Stimulated activated naive CD8-positive, alpha-beta T cell treated with anti-CD3 and anti-CD28 coated beads, Interleukin-15, Interleukin-2, amounts not matched to agents 100 ng/mL and 50 ng/mL, for 24 hours (primary cell): ENCODE measurements at regions not wholly inside any gene's neighbourhood (a gene's known extent, or its start where the extent isn't known, plus 50 kb on each side); places are given as distances from the start of the nearest gene placed in this dataset.

Experiments
- H3K27ac Mint-ChIP-seq: one replicate; pipeline ENCODE4 v1.8.0; 2021; ENCODE audit warnings: mild to moderate bottlenecking, mixed read lengths
- H3K27me3 Mint-ChIP-seq: one replicate; pipeline ENCODE4 v1.8.0; 2021; ENCODE audit warnings: mixed read lengths
- H3K36me3 Mint-ChIP-seq: one replicate; pipeline ENCODE4 v1.8.0; 2021; ENCODE audit warnings: low read depth, mixed read lengths
- H3K4me1 Mint-ChIP-seq: one replicate; pipeline ENCODE4 v1.8.0; 2021; ENCODE audit warnings: low read depth, mixed read lengths
- H3K4me3 Mint-ChIP-seq: one replicate; pipeline ENCODE4 v1.8.0; 2021; ENCODE audit warnings: mild to moderate bottlenecking, mixed read lengths
- H3K9me3 Mint-ChIP-seq: one replicate; pipeline ENCODE4 v1.8.0; 2021; ENCODE audit warnings: mixed read lengths

DNA sequence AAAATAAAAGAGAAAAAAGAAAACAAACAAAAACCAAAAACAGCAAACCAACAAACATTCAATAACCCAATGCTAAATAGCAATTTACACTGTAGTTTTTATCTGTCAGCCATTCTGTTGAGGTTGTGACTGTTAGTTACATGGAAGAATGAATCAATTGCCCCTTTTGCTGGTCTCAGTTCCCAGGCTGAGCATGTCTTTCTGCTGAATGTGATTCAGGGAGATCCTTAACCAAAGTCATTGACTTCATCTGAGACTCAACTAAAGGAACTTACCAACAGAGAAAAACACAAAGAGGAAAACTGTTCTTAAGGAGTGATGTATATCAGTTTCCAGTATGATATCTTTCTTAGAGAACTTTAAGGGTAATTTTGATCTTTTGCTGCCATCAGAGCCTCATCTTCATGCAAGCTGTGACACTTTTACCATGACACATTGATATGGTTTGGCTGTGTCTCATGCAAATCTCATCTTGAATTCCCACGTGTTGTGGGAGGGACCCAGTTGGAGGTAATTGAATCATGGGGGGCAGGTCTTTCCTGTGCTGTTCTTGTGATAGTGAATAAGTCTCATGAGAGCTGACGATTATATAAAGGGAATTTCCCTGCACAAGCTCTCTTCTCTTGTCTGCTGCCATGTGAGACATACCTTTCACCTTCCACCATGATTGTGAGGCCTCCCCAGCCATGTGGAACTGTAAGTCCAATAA lies 469.8 kb downstream of the KIF20B start:
- H3K4me1 Mint-ChIP-seq = no peaks in the 10 kb centered on the region
- no peaks in the 10 kb centered on the region for H3K27me3 Mint-ChIP-seq
- no peak overlapping the region for H3K27ac Mint-ChIP-seq
- H3K36me3 Mint-ChIP-seq = no peaks in the 10 kb centered on the region
- H3K9me3 Mint-ChIP-seq = peaks cover 4% of the 10 kb centered on the region
- no peak overlapping the region for H3K4me3 Mint-ChIP-seq

DNA sequence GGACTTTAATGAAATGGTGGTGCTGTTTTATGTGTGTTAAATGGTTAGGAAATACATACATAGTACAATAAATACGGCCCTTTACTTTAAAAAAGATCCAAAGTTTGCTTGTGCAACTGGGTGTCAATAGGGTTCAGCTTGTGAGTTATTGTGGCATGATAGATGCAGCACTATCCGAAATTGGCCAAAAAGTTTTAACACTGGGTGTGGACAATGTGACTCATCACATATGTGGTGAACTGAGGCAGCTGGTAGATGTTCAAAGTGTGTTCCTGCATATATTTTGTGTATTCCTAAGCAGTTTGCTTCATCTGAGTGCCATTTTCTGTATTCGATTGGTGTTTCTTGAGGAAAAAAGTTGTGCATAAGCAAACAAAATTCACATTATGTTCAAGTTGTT lies 473.1 kb downstream of the KIF20B start:
- Mint-ChIP-seq H3K36me3 (no peaks in the 10 kb centered on the region), H3K4me3 (no peak overlapping the region), H3K27me3 (no peaks in the 10 kb centered on the region), H3K9me3 (no peaks in the 10 kb centered on the region), H3K27ac (no peak overlapping the region), H3K4me1 (no peaks in the 10 kb centered on the region)

DNA sequence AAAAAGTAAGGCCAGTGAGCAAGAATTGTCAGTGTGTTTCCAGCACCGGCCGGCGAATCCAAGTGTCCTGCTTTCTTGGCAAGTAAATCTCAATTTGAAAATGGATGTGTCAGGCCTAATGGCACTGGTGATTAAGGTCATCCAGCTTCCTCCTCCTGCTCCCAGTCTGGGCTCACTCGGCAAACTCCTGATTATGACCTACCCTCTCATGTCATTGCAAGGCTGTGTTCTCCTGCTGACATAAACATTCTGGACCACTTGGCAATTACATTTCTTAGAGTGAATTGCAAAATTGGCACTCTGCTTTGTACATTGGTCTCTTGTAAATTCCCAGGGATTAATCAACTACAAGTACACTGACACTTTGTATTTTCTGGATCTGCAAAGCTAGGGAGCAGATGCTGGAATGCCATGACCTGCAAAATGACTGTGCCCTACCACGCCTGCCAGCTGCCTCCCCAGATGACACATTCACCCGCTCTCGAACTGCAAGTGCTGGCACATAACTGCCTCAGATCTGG lies 473.8 kb downstream of the KIF20B start:
- Mint-ChIP-seq H3K4me3 (no peak overlapping the region), H3K9me3 (no peaks in the 10 kb centered on the region), H3K27ac (no peak overlapping the region), H3K36me3 (no peaks in the 10 kb centered on the region), H3K27me3 (no peaks in the 10 kb centered on the region), H3K4me1 (no peaks in the 10 kb centered on the region)

DNA sequence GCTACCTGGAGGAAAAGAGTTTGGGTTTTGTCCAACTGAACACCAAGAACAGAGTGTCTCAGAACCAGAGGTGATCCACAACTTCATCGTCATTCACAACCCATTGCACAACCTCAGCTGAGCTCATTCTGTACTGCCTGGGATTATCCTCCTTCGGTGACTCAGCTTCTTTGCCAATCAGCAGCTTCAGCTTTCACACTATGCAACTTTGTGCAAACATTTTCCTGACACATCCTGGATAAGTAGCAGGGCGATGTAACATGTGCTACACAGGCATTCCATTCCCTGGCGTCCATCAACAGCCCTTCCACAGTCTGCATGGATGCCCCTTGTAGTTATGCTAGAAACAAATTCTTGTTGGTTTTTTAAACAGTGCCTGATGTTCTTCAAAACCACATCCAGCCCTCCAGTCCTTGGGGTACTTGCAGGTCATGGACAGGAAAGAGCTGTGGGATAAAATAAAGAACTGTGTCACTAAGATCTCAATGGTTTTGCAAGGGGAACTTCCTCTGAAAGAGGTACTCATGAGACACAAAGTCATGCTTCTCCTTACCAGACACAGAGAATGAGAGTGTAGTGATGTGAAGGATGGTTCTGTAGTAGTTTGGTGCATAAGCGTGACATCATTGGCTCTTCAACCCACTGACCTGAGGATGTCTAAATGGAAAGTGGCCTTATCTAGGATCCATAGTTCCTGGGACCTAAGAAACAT lies 478.5 kb downstream of the KIF20B start:
- no peaks in the 10 kb centered on the region for H3K4me1 Mint-ChIP-seq
- H3K27ac Mint-ChIP-seq = no peak overlapping the region
- H3K36me3 Mint-ChIP-seq = no peaks in the 10 kb centered on the region
- H3K9me3 Mint-ChIP-seq = peaks cover 4% of the 10 kb centered on the region
- H3K27me3 Mint-ChIP-seq = no peaks in the 10 kb centered on the region
- H3K4me3 Mint-ChIP-seq = no peak overlapping the region

DNA sequence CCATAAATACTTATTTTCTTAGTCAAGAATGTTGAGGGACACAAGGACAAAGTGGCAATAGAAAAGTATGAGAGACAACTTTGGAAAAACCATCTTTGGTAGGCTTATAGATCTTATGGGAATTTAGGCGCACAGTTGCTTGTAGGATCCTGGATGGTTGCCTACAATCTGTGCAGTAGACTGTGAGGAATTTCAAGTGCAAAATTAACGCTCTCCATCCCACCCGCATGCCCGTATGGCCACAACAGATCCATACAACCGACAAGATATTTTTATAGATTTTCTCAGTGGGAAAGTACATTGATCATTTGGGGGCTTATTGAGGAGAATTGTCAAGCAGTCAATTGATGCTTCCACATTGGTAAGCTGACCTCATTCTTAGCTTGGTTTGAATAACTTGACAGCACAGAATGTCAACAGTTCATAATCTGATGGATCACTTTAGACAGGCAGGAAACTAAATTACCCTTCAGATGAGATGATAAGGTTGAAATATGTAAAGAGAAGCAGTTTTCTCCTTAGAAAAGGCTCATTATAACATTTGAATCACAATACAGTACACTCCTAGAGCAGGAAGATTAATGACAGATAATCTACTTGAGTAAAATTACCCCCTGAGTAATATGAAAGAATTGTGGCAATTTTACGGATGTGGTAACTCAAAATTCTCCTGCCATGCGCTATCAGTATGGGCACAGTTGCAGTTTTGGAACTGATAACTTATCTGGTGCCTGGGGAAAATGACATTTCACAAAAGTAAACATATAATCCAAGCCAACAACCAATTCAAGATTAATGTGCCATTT lies 479.7 kb downstream of the KIF20B start:
- Mint-ChIP-seq H3K9me3 (peaks cover 4% of the 10 kb centered on the region), H3K4me3 (no peak overlapping the region), H3K27me3 (no peaks in the 10 kb centered on the region), H3K27ac (no peak overlapping the region), H3K4me1 (no peaks in the 10 kb centered on the region), H3K36me3 (no peaks in the 10 kb centered on the region)

DNA sequence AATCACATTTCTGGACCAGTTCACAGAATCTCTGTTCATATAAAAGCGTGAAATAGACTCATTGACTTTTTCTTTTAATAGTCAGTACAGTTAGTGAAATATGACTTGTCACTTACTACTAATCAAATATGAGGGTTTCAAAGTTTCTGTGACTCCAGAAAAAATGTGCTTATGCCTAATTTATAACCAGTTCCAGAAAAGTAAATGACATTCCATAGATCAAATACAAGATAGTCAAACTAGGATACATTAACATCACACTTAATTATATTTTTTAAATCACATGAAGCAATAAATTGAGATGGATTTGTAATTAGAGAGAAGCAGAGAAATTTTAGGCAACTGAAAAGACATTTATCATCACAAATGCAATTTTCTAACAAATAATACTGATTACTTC lies 491.4 kb downstream of the KIF20B start:
- Mint-ChIP-seq H3K4me3 (no peak overlapping the region), H3K36me3 (no peaks in the 10 kb centered on the region), H3K27ac (no peak overlapping the region), H3K27me3 (peaks cover 5% of the 10 kb centered on the region), H3K4me1 (no peaks in the 10 kb centered on the region), H3K9me3 (no peaks in the 10 kb centered on the region)

DNA sequence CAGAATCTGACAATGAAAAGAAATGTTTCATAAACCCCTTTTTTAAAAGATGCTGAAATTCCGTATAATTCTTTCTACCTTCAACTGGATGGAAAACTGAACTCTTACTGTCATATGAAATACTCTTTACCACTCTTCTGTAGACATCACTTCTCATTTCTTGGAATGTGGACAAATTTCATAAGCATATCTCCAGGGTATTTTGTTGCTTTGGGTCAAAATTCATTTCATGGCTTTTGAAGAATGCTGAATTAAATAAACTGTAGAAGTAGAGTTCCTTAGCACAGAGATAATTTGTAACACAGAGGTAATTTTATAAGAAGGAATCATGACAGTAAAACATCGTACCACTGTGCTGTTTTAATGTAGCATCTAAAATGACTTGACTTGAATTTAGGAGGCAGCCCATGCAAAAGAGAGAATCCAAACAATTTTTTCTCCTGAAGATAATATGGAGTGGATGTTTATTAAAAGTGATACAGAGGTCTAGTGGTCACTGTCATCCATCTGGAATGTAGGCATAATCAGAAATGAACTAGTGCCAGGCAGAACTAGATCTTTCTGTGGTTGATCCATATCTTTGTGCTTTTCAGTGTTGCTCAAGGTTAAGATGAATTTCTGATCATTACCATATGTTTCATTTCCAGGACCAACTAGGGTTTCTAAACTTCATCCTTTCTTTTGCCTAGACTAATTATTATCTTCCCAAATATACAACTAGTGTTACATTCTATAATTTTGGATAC lies 492.0 kb downstream of the KIF20B start:
- Mint-ChIP-seq H3K4me3 (no peak overlapping the region), H3K36me3 (no peaks in the 10 kb centered on the region), H3K27ac (no peak overlapping the region), H3K27me3 (peaks cover 5% of the 10 kb centered on the region), H3K9me3 (no peaks in the 10 kb centered on the region), H3K4me1 (no peaks in the 10 kb centered on the region)

DNA sequence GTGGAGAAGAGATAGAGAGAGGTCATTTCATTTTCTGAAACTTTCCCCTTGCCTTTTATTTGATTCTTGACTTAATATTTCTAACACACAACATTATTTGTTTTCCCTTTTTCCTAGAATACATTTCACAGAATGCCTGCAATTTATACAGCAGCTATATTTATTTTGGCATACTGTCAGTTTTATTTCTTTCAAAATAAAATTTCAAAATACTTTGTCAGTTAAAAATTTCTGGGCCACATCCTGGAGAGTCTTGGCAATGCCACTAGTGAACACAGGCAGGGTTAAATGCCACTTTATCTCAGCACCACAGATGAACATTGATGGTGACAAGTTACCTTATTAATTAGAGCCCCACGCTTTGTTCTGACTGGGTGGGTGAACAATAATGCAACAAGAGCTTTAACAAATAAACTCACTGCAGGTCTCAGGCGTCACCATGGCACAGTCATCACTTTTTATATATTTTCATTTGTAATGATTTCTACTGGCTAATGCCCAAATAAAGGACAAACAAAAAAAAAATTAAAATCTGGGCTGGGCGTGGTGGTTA lies 494.0 kb downstream of the KIF20B start:
- no peaks in the 10 kb centered on the region for H3K27me3 Mint-ChIP-seq
- no peak overlapping the region for H3K27ac Mint-ChIP-seq
- H3K36me3 Mint-ChIP-seq = no peaks in the 10 kb centered on the region
- no peaks in the 10 kb centered on the region for H3K9me3 Mint-ChIP-seq
- H3K4me1 Mint-ChIP-seq = no peaks in the 10 kb centered on the region
- H3K4me3 Mint-ChIP-seq = no peak overlapping the region

DNA sequence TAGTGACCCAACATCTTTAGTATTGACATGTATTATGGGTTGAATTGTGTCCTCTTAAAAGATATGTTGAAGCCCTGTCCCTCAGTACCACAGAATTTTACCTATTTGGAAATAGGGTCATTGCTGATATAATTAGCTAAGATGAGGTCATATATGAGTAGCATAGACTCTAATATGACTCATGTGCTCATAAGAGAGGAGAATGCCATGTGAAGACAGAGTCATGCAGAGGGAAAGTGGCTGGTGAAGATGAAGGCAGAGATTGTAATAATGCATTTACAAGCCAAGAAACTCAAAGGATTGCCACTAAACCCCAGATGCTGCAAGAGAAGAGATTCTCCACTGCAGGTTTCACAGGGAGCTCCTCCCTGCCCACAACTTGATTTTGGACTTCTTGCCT lies 496.4 kb downstream of the KIF20B start:
- no peak overlapping the region for H3K27ac Mint-ChIP-seq
- H3K4me1 Mint-ChIP-seq = no peaks in the 10 kb centered on the region
- no peaks in the 10 kb centered on the region for H3K9me3 Mint-ChIP-seq
- no peaks in the 10 kb centered on the region for H3K27me3 Mint-ChIP-seq
- no peaks in the 10 kb centered on the region for H3K36me3 Mint-ChIP-seq
- no peak overlapping the region for H3K4me3 Mint-ChIP-seq

DNA sequence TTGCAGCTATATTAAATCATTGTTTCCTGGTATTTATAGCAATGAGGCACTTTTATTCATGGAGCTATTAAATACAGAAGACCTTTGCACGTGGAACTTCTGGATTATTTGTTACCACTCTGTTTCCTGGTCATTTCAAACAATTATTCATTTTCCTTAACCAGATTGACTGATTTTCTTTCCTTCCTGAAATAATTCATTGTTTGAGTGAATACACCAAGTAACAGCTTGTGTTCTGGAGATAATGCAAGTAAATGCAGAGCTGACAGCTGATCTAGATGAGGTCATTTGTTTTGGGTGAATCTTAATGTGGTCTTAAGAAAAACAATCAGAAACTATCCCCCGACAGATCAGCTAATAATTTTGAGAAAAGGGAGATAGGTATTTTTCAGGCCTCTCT lies 497.7 kb downstream of the KIF20B start:
- no peaks in the 10 kb centered on the region for H3K4me1 Mint-ChIP-seq
- H3K27me3 Mint-ChIP-seq = no peaks in the 10 kb centered on the region
- no peaks in the 10 kb centered on the region for H3K9me3 Mint-ChIP-seq
- H3K27ac Mint-ChIP-seq = no peak overlapping the region
- H3K36me3 Mint-ChIP-seq = no peaks in the 10 kb centered on the region
- H3K4me3 Mint-ChIP-seq = no peak overlapping the region

DNA sequence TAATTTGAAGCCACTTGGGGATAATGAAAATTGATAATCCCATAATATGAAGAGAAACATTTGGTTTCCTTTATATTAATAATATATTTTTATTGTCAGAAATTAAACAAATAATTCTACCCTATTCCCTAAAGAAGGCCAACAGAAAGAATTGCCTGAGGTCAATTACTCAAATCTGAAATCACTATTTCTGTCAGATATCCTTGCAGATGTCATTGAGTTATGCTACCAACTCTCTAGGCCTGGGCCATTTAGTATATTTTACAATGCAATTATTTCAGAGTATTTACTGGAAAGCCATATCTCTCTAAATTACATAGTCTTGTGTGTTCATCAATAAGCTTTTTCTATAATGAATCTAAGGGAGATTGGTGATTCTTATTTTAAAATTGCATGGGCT lies 498.1 kb downstream of the KIF20B start:
- Mint-ChIP-seq H3K27me3 (no peaks in the 10 kb centered on the region), H3K9me3 (no peaks in the 10 kb centered on the region), H3K27ac (no peak overlapping the region), H3K4me1 (no peaks in the 10 kb centered on the region), H3K4me3 (no peak overlapping the region), H3K36me3 (no peaks in the 10 kb centered on the region)

DNA sequence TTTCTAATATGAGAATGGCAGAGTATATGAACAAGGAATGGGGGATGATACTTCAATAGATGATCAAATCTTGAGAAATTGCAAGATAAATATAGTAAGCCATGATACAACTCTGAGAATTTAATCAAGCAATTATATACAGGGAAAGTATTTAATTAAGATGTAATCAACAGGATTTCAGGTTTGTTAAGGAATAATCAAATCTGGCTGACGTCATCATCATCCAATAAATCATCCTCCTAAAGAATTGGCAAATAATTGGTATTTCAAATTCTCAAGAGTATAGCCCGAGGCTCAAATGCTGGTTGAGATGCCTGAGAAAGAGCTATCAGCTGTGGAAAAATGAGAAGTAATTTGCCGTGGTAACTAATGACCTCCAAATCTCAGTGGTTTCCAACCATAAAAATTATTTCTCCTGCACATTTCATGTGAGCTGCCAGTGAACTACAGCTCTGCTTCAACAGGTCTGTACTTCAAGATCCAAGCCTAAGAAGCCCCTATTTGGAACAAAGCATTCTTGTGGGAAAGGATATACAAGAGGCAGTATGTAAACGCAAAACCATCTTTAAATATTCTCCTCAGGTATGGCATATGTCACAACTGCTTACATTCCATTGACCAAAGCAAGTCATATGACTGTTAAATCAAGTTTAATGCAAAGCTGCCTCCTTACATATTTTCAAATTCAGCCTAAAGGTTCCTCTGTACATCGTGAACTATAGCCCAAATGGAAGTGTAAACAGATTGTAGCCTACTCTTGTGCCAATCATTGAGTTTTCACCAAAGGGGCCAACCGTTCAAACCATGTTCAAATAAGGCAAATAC lies 503.0 kb downstream of the KIF20B start:
- no peaks in the 10 kb centered on the region for H3K36me3 Mint-ChIP-seq
- no peaks in the 10 kb centered on the region for H3K4me1 Mint-ChIP-seq
- no peaks in the 10 kb centered on the region for H3K9me3 Mint-ChIP-seq
- no peak overlapping the region for H3K4me3 Mint-ChIP-seq
- no peak overlapping the region for H3K27ac Mint-ChIP-seq
- no peaks in the 10 kb centered on the region for H3K27me3 Mint-ChIP-seq

DNA sequence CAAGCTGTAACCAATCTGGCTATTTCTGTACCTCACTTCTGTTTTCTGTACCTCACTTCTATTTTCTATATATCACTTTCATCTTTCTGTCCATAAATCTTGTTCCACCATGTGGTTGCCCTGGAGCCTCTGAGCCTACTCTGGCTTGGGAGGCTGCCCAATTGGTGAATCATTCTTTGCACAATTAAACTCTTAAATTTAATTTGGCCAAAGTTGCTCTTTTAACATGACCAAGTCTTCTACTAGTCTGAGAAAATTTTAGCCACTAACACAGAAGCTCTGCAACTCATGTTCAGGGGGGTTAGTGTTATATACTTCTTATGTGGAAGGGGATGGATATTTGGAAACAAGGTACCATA lies 503.5 kb downstream of the KIF20B start:
- Mint-ChIP-seq H3K9me3 (no peaks in the 10 kb centered on the region), H3K27me3 (no peaks in the 10 kb centered on the region), H3K27ac (no peak overlapping the region), H3K4me1 (no peaks in the 10 kb centered on the region), H3K36me3 (no peaks in the 10 kb centered on the region), H3K4me3 (no peak overlapping the region)

DNA sequence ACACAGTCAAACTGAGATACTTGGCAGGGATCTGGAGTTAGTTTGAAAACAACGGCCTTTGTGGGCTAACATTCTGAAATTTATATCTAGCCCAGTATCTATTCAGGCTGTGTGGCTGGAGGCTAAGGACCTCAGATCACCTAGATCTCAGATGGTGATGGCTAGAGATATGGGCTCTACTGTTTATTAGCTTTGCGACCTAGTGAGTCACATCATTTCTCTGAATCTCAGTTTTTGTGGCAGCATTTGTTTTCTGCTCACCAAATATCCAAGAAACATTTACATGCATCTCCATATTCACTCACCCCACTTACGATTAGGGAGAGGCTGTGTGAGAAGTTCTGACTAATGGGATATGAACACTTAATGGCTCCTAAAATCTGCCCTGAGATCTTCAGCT lies 503.9 kb downstream of the KIF20B start:
- Mint-ChIP-seq H3K9me3 (no peaks in the 10 kb centered on the region), H3K4me3 (no peak overlapping the region), H3K4me1 (no peaks in the 10 kb centered on the region), H3K27ac (no peak overlapping the region), H3K36me3 (no peaks in the 10 kb centered on the region), H3K27me3 (no peaks in the 10 kb centered on the region)
